ENCODE measurements at regions not wholly inside any gene's neighbourhood (a gene's known extent, or its start where the extent isn't known, plus 50 kb on each side); places are given as distances from the start of the nearest gene placed in this dataset.

DNA sequence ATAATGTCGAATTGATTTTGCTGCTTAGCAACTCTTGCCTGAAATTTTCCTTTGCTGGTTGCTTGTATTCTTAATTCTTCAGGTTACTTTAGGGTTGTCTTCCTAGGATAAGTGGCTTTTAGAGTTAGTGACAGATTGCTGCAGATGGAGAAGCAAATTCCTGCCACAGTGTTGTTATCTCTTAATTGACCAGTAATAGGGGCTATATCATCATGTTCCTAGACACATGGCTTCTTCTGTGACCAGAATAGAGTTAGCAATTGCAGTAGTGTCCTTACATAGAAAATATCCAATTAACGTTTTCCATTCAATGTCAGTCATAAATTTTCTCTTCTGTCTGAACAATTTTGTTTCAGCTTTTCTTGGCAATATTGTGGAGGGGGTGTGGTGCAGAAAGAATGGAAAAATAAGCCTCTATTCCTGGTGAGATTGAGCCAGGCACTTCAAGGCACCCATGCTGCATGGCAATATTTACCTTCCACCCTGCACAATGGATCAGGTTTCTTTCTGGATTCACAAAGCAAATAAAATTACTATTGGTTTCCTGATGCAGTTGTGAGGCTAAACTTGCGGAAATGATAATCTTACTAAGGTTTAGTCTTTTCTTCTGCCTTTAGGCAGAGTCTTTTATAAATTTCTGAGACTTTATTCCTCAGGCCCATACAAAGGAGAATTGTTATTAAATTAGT lies 1481.5 kb downstream of the EFNA5 start:
- ATAC-seq (ENCODE audit: low FRiP score) = no peak
- intact Hi-C loops (cut with DNase I) = no loop called here
- no peak overlapping the region for H3K27ac ChIP-seq (ENCODE audit: low read depth in 1 of 2, low read length in 2 of 2)
- H3K4me1 ChIP-seq (ENCODE audit: control insufficient read depth in 1 of 2, insufficient read depth in 2 of 2, low read length in 2 of 2) = no peaks in the 10 kb centered on the region
- WGBS, 2 donors = 59 to 60% methylated on average over 3 of the region's 3 CpGs
- no peaks in the 10 kb centered on the region for H3K27me3 ChIP-seq (ENCODE audit: control insufficient read depth in 1 of 2, insufficient read depth in 2 of 2, low read length in 1 of 2)
- H3K36me3 ChIP-seq (ENCODE audit: control insufficient read depth in 1 of 2, insufficient read depth in 2 of 2, low read length in 1 of 2) = no peaks in the 10 kb centered on the region
- H3K4me3 ChIP-seq (ENCODE audit: low read length in 2 of 2) = no peak overlapping the region
- H3K9me3 ChIP-seq (ENCODE audit: control insufficient read depth, low read length) = no peaks in the 10 kb centered on the region
- no peak for DNase-seq

DNA sequence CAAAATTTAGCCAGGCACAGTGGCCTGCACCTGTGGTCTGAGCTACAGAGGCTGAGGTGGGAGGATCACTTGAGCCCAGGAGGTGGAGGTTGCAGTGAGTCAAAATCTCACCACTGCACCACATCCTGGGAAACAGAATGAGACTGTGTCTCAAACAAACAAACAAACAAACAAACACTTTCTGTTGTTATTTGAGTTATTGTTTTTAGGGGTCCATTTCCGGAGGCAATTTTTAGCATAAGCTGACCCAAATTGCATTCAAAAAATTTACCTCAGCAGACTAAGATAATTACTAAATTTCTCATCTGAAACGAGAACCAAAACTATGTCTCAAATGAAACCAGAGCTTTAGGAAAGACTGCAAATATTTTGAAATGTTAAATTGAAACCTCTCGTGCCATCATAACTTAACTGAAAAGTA lies 1485.1 kb downstream of the EFNA5 start:
- Histone ChIP-seq H3K4me3 (ENCODE audit: low read length in 2 of 2) (no peak overlapping the region), H3K27me3 (ENCODE audit: control insufficient read depth in 1 of 2, insufficient read depth in 2 of 2, low read length in 1 of 2) (no peaks in the 10 kb centered on the region), H3K27ac (ENCODE audit: low read depth in 1 of 2, low read length in 2 of 2) (no peak overlapping the region), H3K9me3 (ENCODE audit: control insufficient read depth, low read length) (no peaks in the 10 kb centered on the region), H3K4me1 (ENCODE audit: control insufficient read depth in 1 of 2, insufficient read depth in 2 of 2, low read length in 2 of 2) (no peaks in the 10 kb centered on the region), H3K36me3 (ENCODE audit: control insufficient read depth in 1 of 2, insufficient read depth in 2 of 2, low read length in 1 of 2) (no peaks in the 10 kb centered on the region)
- DNase-seq (no peak), ATAC-seq (ENCODE audit: low FRiP score) (no peak)
- WGBS, 2 donors = 93 to 94% methylated on average over 3 of the region's 3 CpGs
- intact Hi-C loops (cut with DNase I) = no loop called here

- Histone ChIP-seq H3K27me3 (ENCODE audit: control insufficient read depth in 1 of 2, insufficient read depth in 2 of 2, low read length in 1 of 2) (no peaks in the 10 kb centered on the region), H3K36me3 (ENCODE audit: control insufficient read depth in 1 of 2, insufficient read depth in 2 of 2, low read length in 1 of 2) (no peaks in the 10 kb centered on the region), H3K4me3 (ENCODE audit: low read length in 2 of 2) (no peak overlapping the region), H3K9me3 (ENCODE audit: control insufficient read depth, low read length) (no peaks in the 10 kb centered on the region), H3K4me1 (ENCODE audit: control insufficient read depth in 1 of 2, insufficient read depth in 2 of 2, low read length in 2 of 2) (no peaks in the 10 kb centered on the region), H3K27ac (ENCODE audit: low read depth in 1 of 2, low read length in 2 of 2) (no peak overlapping the region)
- intact Hi-C loops (cut with DNase I) = no loop called here
- ATAC-seq (ENCODE audit: low FRiP score) (no peak), DNase-seq (no peak)
- 92 to 95% methylated on average over 3 of the region's 3 CpGs for WGBS, 2 donors
Measured at GRCh38 chr5:106174903-106175302, 1495.8 kb downstream of the EFNA5 start.

DNA sequence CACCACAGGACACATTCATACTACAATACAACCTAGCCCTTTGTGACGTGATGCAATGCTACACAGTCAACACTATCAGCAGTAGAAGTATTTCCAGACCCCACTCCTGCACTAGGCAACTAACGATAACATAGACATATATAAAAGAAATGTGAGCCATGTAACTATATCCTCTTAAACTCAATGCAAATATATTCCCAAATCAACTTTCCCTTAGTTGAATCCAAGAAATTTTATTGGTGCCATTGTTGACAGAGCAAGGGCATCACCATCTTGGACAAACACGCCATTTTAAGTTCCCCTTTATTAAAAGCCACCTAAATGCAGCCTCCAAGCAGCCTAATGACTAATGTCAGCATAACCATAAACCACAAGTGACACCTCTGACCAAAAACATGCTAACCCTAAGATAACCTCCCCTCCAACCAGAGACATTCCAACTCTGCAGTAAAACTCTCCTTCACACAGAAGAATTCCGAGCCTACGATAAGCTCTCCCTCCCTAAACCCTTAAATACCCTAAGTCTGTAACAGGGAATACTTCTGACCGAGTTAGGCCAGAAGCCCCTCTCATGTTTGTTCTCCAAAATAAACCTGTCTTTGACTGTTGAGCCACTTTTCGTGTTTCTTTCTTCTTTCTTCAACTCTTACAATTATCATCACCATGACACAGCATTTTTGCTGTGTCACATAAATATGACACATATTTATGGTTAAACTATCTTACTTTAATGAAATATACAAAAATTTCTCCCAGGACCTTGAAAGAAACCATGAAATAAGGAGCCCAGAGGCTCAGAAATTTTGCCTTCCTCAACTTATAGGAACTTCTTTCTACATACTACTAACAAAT lies 1497.8 kb downstream of the EFNA5 start:
- H3K27me3 ChIP-seq (ENCODE audit: control insufficient read depth in 1 of 2, insufficient read depth in 2 of 2, low read length in 1 of 2) = no peaks in the 10 kb centered on the region
- DNase-seq (no peak), ATAC-seq (ENCODE audit: low FRiP score) (no peak)
- no peak overlapping the region for H3K27ac ChIP-seq (ENCODE audit: low read depth in 1 of 2, low read length in 2 of 2)
- no peaks in the 10 kb centered on the region for H3K9me3 ChIP-seq (ENCODE audit: control insufficient read depth, low read length)
- no peaks in the 10 kb centered on the region for H3K36me3 ChIP-seq (ENCODE audit: control insufficient read depth in 1 of 2, insufficient read depth in 2 of 2, low read length in 1 of 2)
- H3K4me1 ChIP-seq (ENCODE audit: control insufficient read depth in 1 of 2, insufficient read depth in 2 of 2, low read length in 2 of 2) = no peaks in the 10 kb centered on the region
- intact Hi-C loops (cut with DNase I) = no loop called here
- H3K4me3 ChIP-seq (ENCODE audit: low read length in 2 of 2) = no peak overlapping the region
- 89 to 91% methylated on average over 7 of the region's 7 CpGs for WGBS, 2 donors

DNA sequence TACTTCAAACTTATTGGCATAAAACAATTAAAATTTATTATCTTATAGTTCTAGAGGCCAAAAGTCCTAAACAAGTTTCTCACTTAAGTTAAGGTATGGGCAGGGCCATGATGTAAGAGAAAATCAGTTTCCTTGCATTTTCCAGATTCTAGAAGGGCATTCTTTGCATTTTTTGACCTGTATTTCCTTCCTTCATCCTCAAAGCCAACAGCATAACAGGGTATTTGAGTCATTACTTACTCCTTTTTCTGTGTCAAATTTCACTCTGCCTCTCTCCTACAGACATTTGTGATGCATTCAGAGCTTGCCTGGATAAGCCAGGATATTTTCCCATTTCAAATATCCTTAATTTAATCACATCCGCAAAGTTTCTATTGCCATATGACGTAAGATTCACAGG lies 1499.0 kb downstream of the EFNA5 start:
- no peak for DNase-seq
- Histone ChIP-seq H3K4me3 (ENCODE audit: low read length in 2 of 2) (no peak overlapping the region), H3K27ac (ENCODE audit: low read depth in 1 of 2, low read length in 2 of 2) (no peak overlapping the region), H3K9me3 (ENCODE audit: control insufficient read depth, low read length) (no peaks in the 10 kb centered on the region), H3K27me3 (ENCODE audit: control insufficient read depth in 1 of 2, insufficient read depth in 2 of 2, low read length in 1 of 2) (no peaks in the 10 kb centered on the region), H3K36me3 (ENCODE audit: control insufficient read depth in 1 of 2, insufficient read depth in 2 of 2, low read length in 1 of 2) (no peaks in the 10 kb centered on the region), H3K4me1 (ENCODE audit: control insufficient read depth in 1 of 2, insufficient read depth in 2 of 2, low read length in 2 of 2) (no peaks in the 10 kb centered on the region)
- 93 to 97% methylated on average over 2 of the region's 2 CpGs for WGBS, 2 donors
- intact Hi-C loops (cut with DNase I) = no loop called here
- no peak for ATAC-seq (ENCODE audit: low FRiP score)

- H3K4me1 ChIP-seq (ENCODE audit: control insufficient read depth in 1 of 2, insufficient read depth in 2 of 2, low read length in 2 of 2) = no peaks in the 10 kb centered on the region
- no peak overlapping the region for H3K4me3 ChIP-seq (ENCODE audit: low read length in 2 of 2)
- no peaks in the 10 kb centered on the region for H3K9me3 ChIP-seq (ENCODE audit: control insufficient read depth, low read length)
- H3K27me3 ChIP-seq (ENCODE audit: control insufficient read depth in 1 of 2, insufficient read depth in 2 of 2, low read length in 1 of 2) = no peaks in the 10 kb centered on the region
- ATAC-seq (ENCODE audit: low FRiP score) = no peak
- no peak for DNase-seq
- no peaks in the 10 kb centered on the region for H3K36me3 ChIP-seq (ENCODE audit: control insufficient read depth in 1 of 2, insufficient read depth in 2 of 2, low read length in 1 of 2)
- H3K27ac ChIP-seq (ENCODE audit: low read depth in 1 of 2, low read length in 2 of 2) = no peak overlapping the region
- intact Hi-C loops (cut with DNase I) = no loop called here
Measured at GRCh38 chr5:106171132-106171531, 1499.6 kb downstream of the EFNA5 start.

GRCh38 chr5:106167766-106168165 lies 1503.0 kb downstream of the EFNA5 start:
- H3K9me3 ChIP-seq (ENCODE audit: control insufficient read depth, low read length) = peaks cover 1% of the 10 kb centered on the region
- no peak overlapping the region for H3K27ac ChIP-seq (ENCODE audit: low read depth in 1 of 2, low read length in 2 of 2)
- H3K4me3 ChIP-seq (ENCODE audit: low read length in 2 of 2) = no peak overlapping the region
- ATAC-seq (ENCODE audit: low FRiP score) (no peak), DNase-seq (no peak)
- 71 to 93% methylated on average over 1 of the region's 1 CpG for WGBS, 2 donors
- intact Hi-C loops (cut with DNase I) = no loop called here
- no peaks in the 10 kb centered on the region for H3K4me1 ChIP-seq (ENCODE audit: control insufficient read depth in 1 of 2, insufficient read depth in 2 of 2, low read length in 2 of 2)
- H3K27me3 ChIP-seq (ENCODE audit: control insufficient read depth in 1 of 2, insufficient read depth in 2 of 2, low read length in 1 of 2) = no peaks in the 10 kb centered on the region
- H3K36me3 ChIP-seq (ENCODE audit: control insufficient read depth in 1 of 2, insufficient read depth in 2 of 2, low read length in 1 of 2) = no peaks in the 10 kb centered on the region

DNA sequence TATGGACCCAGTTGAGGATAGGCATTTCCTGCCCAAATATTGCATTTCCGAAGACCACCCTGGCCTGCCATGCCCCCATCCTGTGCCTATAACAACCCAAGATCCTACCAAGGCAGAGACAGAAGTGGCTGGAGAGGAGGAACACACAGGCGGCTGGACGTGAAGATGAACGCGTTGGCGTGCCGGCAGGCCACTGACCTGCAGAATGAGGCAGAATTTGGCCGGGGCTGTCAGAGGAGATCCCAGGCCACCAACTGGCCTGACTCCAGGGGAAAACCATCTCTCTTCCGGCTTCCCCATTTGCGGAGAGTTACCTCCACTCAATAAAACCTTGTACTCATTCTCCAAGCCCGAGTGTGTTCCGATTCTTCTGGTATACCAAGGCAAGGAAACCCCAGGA lies 1507.5 kb downstream of the EFNA5 start:
- peaks cover 1% of the 10 kb centered on the region for H3K9me3 ChIP-seq (ENCODE audit: control insufficient read depth, low read length)

GRCh38 chr5:106159616-106160015 lies 1511.1 kb downstream of the EFNA5 start:
- no peaks in the 10 kb centered on the region for H3K4me1 ChIP-seq (ENCODE audit: control insufficient read depth in 1 of 2, insufficient read depth in 2 of 2, low read length in 2 of 2)
- H3K27ac ChIP-seq (ENCODE audit: low read depth in 1 of 2, low read length in 2 of 2) = no peak overlapping the region
- peaks cover 1% of the 10 kb centered on the region for H3K9me3 ChIP-seq (ENCODE audit: control insufficient read depth, low read length)
- WGBS, 2 donors = 89 to 90% methylated on average over 2 of the region's 2 CpGs
- H3K4me3 ChIP-seq (ENCODE audit: low read length in 2 of 2) = no peak overlapping the region
- no peak for ATAC-seq (ENCODE audit: low FRiP score)
- intact Hi-C loops (cut with DNase I) = no loop called here
- no peaks in the 10 kb centered on the region for H3K36me3 ChIP-seq (ENCODE audit: control insufficient read depth in 1 of 2, insufficient read depth in 2 of 2, low read length in 1 of 2)
- no peak for DNase-seq
- H3K27me3 ChIP-seq (ENCODE audit: control insufficient read depth in 1 of 2, insufficient read depth in 2 of 2, low read length in 1 of 2) = no peaks in the 10 kb centered on the region

More for the DNA sequence above, 1507.5 kb downstream of the EFNA5 start:
- Histone ChIP-seq H3K36me3 (ENCODE audit: control insufficient read depth in 1 of 2, insufficient read depth in 2 of 2, low read length in 1 of 2) (no peaks in the 10 kb centered on the region), H3K27ac (ENCODE audit: low read depth in 1 of 2, low read length in 2 of 2) (no peak overlapping the region), H3K4me1 (ENCODE audit: control insufficient read depth in 1 of 2, insufficient read depth in 2 of 2, low read length in 2 of 2) (no peaks in the 10 kb centered on the region), H3K27me3 (ENCODE audit: control insufficient read depth in 1 of 2, insufficient read depth in 2 of 2, low read length in 1 of 2) (no peaks in the 10 kb centered on the region), H3K4me3 (ENCODE audit: low read length in 2 of 2) (no peak overlapping the region)
- 97 to 99% methylated on average over 12 of the region's 12 CpGs for WGBS, 2 donors
- ATAC-seq (ENCODE audit: low FRiP score) = no peak
- intact Hi-C loops (cut with DNase I) = no loop called here
- DNase-seq = no peak

Data from aorta (tissue), 5 donors.